BE2C (cell line): ENCODE measurements at regions not wholly inside any gene's neighbourhood (a gene's known extent, or its start where the extent isn't known, plus 50 kb on each side); places are given as distances from the start of the nearest gene placed in this dataset.

Experiments used
- DNase-seq: peaks from one replicate; pipeline ENCODE4 v3.0.0-alpha.2; 2020
- H3K27me3 ChIP-seq: fragments of 250-450 bp; sonication (Bioruptor Pico); 2 replicates; pipeline ENCODE4 v1.5.1; 2020; ENCODE audit warnings: mild to moderate bottlenecking
- H3K36me3 ChIP-seq: fragments of 250-450 bp; sonication (Bioruptor Pico); 2 replicates; pipeline ENCODE4 v1.5.1; 2020; ENCODE audit warnings: mild to moderate bottlenecking
- H3K4me1 ChIP-seq: fragments of 250-450 bp; sonication (Bioruptor Pico); 2 replicates; pipeline ENCODE4 v1.5.1; 2020
- H3K4me3 ChIP-seq: 2 replicates; pipeline ENCODE4 v1.5.1; 2011; ENCODE audit warnings: low read depth, low read length
- H3K9me3 ChIP-seq: fragments of 250-450 bp; sonication (Bioruptor Pico); 2 replicates; pipeline ENCODE4 v1.5.1; 2020
- TF ChIP-seq, protein P1 (sequence below): IDR thresholded peaks from 2 replicates; pipeline ENCODE4 v1.5.1; 2012; ENCODE audit warnings: mild to moderate bottlenecking, low read depth, low read length

GRCh38 chr10:110437761-110438341 is 59.9 kb upstream of the DUSP5 start:
- Histone ChIP-seq H3K27me3 (no peaks in the 10 kb centered on the region), H3K4me3 (no peak overlapping the region), H3K9me3 (no peaks in the 10 kb centered on the region), H3K36me3 (no peaks in the 10 kb centered on the region), H3K4me1 (peaks cover 11% of the 10 kb centered on the region)
- TF ChIP-seq, protein P1, sequence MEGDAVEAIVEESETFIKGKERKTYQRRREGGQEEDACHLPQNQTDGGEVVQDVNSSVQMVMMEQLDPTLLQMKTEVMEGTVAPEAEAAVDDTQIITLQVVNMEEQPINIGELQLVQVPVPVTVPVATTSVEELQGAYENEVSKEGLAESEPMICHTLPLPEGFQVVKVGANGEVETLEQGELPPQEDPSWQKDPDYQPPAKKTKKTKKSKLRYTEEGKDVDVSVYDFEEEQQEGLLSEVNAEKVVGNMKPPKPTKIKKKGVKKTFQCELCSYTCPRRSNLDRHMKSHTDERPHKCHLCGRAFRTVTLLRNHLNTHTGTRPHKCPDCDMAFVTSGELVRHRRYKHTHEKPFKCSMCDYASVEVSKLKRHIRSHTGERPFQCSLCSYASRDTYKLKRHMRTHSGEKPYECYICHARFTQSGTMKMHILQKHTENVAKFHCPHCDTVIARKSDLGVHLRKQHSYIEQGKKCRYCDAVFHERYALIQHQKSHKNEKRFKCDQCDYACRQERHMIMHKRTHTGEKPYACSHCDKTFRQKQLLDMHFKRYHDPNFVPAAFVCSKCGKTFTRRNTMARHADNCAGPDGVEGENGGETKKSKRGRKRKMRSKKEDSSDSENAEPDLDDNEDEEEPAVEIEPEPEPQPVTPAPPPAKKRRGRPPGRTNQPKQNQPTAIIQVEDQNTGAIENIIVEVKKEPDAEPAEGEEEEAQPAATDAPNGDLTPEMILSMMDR: no peak
- peak; percentile 72 for DNase-seq

DNA sequence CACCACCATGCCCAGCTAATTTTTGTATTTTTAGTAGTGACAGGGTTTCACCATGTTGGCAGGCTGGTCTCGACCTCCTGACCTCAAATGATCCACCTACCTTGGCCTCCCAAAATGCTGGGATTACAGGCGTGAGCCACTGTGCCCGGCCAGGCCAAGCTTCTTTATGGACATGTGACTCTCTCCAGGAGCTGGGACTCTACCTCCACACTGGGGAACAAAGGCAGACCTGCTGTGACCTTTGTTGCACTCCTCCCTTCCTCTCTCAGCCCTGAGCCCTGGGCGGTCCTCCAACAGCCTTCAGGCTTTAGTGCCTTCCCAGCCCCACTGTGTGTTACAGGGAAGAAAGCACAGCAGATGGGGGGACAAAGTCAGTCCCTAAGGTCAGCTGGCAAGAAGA is 55.0 kb upstream of the DUSP5 start:
- H3K9me3 ChIP-seq: no peaks in the 10 kb centered on the region
- H3K27me3 ChIP-seq: no peaks in the 10 kb centered on the region
- H3K36me3 ChIP-seq: no peaks in the 10 kb centered on the region
- TF ChIP-seq, protein P1: no peak
- no peak overlapping the region for H3K4me3 ChIP-seq
- no peak for DNase-seq
- peaks cover 14% of the 10 kb centered on the region for H3K4me1 ChIP-seq

DNA sequence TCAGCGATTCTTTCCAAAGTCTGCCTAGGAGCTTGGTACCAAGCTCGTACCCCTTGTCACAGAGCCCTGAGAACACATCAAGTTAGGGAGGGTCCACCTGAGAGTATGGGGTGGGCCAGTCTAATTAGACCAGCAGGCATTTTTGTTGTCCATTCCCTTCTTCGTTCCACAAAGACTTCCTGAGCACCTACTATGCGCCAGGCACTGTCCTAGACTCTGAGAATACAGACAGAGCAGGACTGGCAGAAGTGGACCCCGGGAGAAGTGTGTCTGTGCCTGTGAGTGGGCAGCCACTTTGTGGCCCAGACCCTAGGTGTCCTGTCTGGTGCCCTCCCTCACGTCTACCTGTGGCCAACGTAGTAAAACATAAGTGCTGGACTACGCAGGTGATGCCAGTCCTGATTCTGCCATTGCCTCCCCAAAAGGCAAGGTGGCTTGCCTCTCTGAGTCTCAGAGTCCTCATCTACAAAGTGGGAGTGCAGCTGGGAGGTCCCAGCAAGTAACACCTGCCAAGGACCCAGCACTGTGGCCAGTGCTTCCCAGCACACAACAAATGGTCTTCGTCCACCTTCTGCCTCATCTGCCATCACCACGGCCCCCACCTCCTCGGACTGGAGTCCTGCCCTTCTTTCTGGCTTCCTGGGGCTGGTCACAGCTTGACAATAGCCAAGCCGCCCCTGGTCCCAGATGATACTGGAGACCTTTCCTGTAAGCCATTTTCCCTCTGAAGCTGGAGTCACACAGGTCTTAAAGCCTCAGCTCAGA is 54.3 kb upstream of the DUSP5 start:
- Histone ChIP-seq H3K4me3 (no peak overlapping the region), H3K36me3 (no peaks in the 10 kb centered on the region), H3K4me1 (peaks cover 12% of the 10 kb centered on the region), H3K27me3 (no peaks in the 10 kb centered on the region), H3K9me3 (no peaks in the 10 kb centered on the region)
- no peak for DNase-seq
- TF ChIP-seq, protein P1: no peak

DNA sequence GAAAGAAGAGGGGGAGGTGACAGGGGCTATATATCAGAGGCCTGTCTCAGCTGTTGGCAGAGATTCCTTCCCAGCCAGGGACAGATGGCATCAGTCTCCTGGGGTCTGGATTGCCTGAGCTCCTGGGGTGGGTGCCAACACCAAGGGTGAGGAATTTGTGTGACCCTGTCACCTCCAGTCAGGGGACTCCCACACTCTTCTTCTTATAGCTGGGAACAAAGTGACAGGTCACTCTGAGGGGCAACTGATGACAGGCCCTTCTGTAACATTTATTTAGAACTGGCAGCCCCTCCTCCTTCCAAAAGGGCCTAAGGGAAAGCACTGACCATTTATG is 53.7 kb upstream of the DUSP5 start:
- DNase-seq: no peak
- Histone ChIP-seq H3K4me1 (peaks cover 12% of the 10 kb centered on the region), H3K27me3 (no peaks in the 10 kb centered on the region), H3K9me3 (no peaks in the 10 kb centered on the region), H3K4me3 (no peak overlapping the region), H3K36me3 (no peaks in the 10 kb centered on the region)
- TF ChIP-seq, protein P1: no peak

DNA sequence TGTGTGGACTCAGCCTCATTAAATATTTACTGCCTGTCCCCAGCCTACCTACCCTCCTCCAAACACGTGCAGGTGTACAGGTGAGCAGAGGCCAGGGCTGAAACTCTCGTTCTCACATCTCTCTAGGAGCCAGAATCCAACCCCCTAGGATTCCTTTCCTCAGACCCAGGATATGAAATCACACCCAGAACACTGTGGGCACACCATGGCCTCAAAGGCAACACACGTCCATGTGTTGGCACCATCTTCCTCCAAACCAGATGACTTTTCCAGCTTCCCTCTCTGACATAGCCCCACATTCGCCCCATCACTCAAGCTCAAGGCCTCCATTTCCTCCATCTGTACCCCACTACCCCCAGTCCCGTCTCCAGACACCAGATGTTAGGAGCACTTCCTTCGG is 51.8 kb upstream of the DUSP5 start:
- TF ChIP-seq, protein P1: no peak
- no peaks in the 10 kb centered on the region for H3K27me3 ChIP-seq
- peaks cover 12% of the 10 kb centered on the region for H3K4me1 ChIP-seq
- DNase-seq: no peak
- H3K36me3 ChIP-seq: no peaks in the 10 kb centered on the region
- H3K9me3 ChIP-seq: no peaks in the 10 kb centered on the region
- H3K4me3 ChIP-seq: no peak overlapping the region

DNA sequence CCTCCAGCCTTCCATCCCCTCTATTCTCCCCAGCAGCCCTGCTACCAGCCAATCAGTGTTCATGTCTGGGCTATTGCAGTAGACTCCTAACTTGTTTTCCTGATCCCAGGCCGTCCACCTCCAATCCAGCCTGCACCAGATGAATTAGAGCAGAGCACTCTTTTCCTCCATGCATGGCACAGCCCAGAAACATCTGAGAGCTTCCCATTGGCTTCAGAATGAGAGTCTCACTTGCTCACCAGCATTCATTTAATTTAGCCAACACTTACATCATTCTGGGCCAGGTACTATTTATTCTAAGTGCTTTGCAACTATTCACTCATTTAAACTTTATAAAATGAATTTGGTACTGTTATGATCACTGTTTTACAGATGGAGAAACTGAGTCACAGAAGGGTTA is 51.4 kb upstream of the DUSP5 start:
- TF ChIP-seq, protein P1: no peak
- Histone ChIP-seq H3K4me3 (no peak overlapping the region), H3K4me1 (peaks cover 12% of the 10 kb centered on the region), H3K36me3 (no peaks in the 10 kb centered on the region), H3K27me3 (no peaks in the 10 kb centered on the region), H3K9me3 (no peaks in the 10 kb centered on the region)
- DNase-seq: no peak
